ENCODE measurements at regions not wholly inside any gene's neighbourhood (a gene's known extent, or its start where the extent isn't known, plus 50 kb on each side); places are given as distances from the start of the nearest gene placed in this dataset.

DNA sequence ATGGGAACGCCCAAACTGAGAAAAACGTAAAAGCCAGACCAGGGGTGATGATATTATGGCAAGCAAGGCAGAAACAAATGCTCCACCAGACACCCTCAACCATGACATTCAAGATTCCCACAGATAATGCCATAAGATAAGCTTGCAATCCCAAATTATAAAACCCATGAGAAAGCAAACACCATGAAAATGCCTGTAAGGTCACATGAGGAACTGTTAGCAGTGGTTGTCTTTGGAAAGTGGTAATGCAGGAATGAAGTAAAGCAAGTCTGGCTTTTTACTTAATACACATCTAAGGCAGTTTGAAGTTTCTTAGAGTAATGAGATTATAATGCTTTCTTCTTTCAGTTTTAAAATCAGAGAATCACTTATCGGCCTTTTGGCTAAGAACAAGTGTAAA lies 111.0 kb downstream of the MN1 start:
- FAIRE-seq (no peak), DNase-seq (ENCODE audit: insufficient read length, low spot score) (no peak)
- no peak for TF ChIP-seq POLR2A (IDR thresholded peaks at IDR 0.05; ENCODE audit: low read depth, low read length)

DNA sequence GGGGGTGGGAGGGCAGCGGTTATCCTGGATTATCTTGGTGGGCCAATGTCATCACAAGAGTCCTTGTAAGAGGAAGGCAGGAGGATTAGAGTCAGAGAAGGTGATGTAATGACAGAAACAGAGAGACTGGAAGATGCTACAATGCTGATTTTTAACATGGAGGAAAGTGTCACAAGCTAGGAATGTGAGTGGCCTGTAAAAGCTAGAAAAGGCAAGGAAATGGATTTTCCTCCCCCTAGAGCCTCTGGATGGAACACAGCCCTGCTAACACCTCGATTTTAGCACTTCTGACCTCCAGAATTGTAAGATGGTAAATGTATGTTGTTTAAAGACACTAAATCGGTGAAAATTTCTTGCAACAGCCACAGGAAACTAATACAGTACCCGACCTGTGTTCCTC lies 109.3 kb downstream of the MN1 start:
- no peak for DNase-seq (ENCODE audit: insufficient read length, low spot score)
- no peak for TF ChIP-seq POLR2A (IDR thresholded peaks at IDR 0.05; ENCODE audit: low read depth, low read length)
- no peak for FAIRE-seq

DNA sequence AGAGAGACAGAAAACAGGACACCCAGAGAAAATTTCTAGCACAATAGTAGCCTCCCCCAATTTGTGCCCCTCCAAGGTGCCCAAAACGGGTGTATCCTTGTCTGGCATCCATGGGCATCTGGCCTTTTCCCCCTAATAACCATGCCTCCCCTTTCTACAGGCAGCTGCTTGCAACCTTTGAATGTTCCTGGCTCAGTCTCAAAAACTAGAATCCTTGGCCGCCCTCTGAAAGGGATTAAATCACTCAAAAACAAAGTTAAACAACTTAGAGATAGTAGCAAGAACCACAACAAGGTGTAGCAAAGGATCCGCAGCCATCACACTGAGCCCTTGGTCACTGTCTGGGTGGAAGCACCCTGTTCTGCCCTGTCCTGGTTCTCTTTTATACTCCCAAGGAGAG lies 105.6 kb downstream of the MN1 start:
- no peak for DNase-seq (ENCODE audit: insufficient read length, low spot score)
- TF ChIP-seq POLR2A (IDR thresholded peaks at IDR 0.05; ENCODE audit: low read depth, low read length): no peak
- FAIRE-seq: no peak

DNA sequence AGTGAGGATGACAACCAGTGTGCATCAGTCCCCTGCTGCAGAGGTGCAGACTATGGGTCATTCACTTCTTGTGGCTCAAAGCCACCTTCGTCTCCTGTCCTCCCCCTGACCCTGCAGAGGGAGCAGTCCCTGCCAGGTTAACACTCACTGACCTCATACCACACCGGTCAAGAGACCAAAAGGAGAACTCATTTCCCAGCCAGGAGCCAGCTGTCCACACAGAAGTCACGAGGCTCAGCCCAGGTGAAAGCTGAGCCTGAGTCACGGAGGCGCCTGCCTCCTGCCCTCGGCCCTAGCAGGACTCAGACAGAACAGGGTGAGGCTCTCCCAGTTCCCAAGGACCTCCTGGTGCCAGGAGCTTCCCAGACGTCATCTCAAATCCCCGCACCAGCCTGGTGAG lies 103.7 kb downstream of the MN1 start:
- FAIRE-seq (no peak), DNase-seq (ENCODE audit: insufficient read length, low spot score) (no peak)
- no peak for TF ChIP-seq POLR2A (IDR thresholded peaks at IDR 0.05; ENCODE audit: low read depth, low read length)
